A673 (cell line): ENCODE measurements at regions not wholly inside any gene's neighbourhood (a gene's known extent, or its start where the extent isn't known, plus 50 kb on each side); places are given as distances from the start of the nearest gene placed in this dataset.

ENCODE experiments used
- CTCF ChIP-seq: fragments of 300-800, 200-600 bp; sonication (generic); conservative IDR thresholded peaks from 2 replicates; pipeline ENCODE4 v1.5.1; 2017; ENCODE audit warnings: low read depth, mild to moderate bottlenecking, antibody characterized with exemption, low read length, moderate library complexity, mixed read lengths
- EZH2 ChIP-seq: fragments of 200-600 bp; sonication (generic); IDR thresholded peaks from 2 replicates; pipeline ENCODE4 v1.6.1; 2017; ENCODE audit warnings: borderline replicate concordance, low read depth, mild to moderate bottlenecking, mixed read lengths, antibody characterized with exemption, low read length; ENCODE audit not compliant: poor library complexity, severe bottlenecking

GRCh38 chr3:26081806-26082205 lies 291.9 kb downstream of the OXSM start:
- TF ChIP-seq CTCF: no peak
- TF ChIP-seq EZH2: no peak
